ENCODE measurements at regions not wholly inside any gene's neighbourhood (a gene's known extent, or its start where the extent isn't known, plus 50 kb on each side); places are given as distances from the start of the nearest gene placed in this dataset.

GRCh38 chr12:11540615-11541310 lies 108.7 kb upstream of the ETV6 start:
- TF ChIP-seq POLR2A (IDR thresholded peaks at IDR 0.05; ENCODE audit: low read depth, low read length), result no peak
- no peak for TF ChIP-seq POLR2AphosphoS5 (IDR thresholded peaks at IDR 0.05; ENCODE audit: low read depth, low read length)
